ENCODE measurements at regions not wholly inside any gene's neighbourhood (a gene's known extent, or its start where the extent isn't known, plus 50 kb on each side); places are given as distances from the start of the nearest gene placed in this dataset.

- no peaks in the 10 kb centered on the region for H3K4me1 ChIP-seq (ENCODE audit: insufficient read depth, low read length, severe bottlenecking)
- no peak overlapping the region for H3K4me2 ChIP-seq (ENCODE audit: low read length)
- H3K9ac ChIP-seq (ENCODE audit: low read length), result no peak overlapping the region
- no peaks in the 10 kb centered on the region for H3K9me3 ChIP-seq (ENCODE audit: low read length)
- H3K27ac ChIP-seq (ENCODE audit: low read depth, low read length, poor library complexity, severe bottlenecking), result no peak overlapping the region
- H3K79me2 ChIP-seq (ENCODE audit: insufficient read depth, low read length), result no peaks in the 10 kb centered on the region
- H3K9me2 ChIP-seq (ENCODE audit: low read depth, low read length), result no peaks in the 10 kb centered on the region; the same call in 1 of the 2 replicates
- no peak overlapping the region for H3K4me3 ChIP-seq (ENCODE audit: low read depth, low read length, poor library complexity, severe bottlenecking)
- no peaks in the 10 kb centered on the region for H3K27me3 ChIP-seq (ENCODE audit: insufficient read depth, low read length)
- no peaks in the 10 kb centered on the region for H3F3A ChIP-seq (ENCODE audit: insufficient read depth, low read length)
- TF ChIP-seq EZH2 (IDR thresholded peaks at IDR 0.05; ENCODE audit: borderline replicate concordance, low read length), result no peak
- TF ChIP-seq CTCF (IDR thresholded peaks at IDR 0.05; ENCODE audit: low read length), result no peak
- no peak overlapping the region for H2AFZ ChIP-seq (ENCODE audit: low read length)
- H3K36me3 ChIP-seq (ENCODE audit: insufficient read depth, low read length), result no peaks in the 10 kb centered on the region
- no peaks in the 10 kb centered on the region for H4K20me1 ChIP-seq (ENCODE audit: insufficient read depth, low read length)
These were observed 972.8 kb downstream of the PLOD2 start for GRCh38 chr3:145188079-145188770.

- Histone ChIP-seq H3K9me3 (ENCODE audit: low read length) (no peaks in the 10 kb centered on the region), H3F3A (ENCODE audit: insufficient read depth, low read length) (no peaks in the 10 kb centered on the region), H3K4me3 (ENCODE audit: low read depth, low read length, poor library complexity, severe bottlenecking) (no peak overlapping the region), H3K36me3 (ENCODE audit: insufficient read depth, low read length) (no peaks in the 10 kb centered on the region), H3K79me2 (ENCODE audit: insufficient read depth, low read length) (no peaks in the 10 kb centered on the region), H2AFZ (ENCODE audit: low read length) (no peak overlapping the region), H3K4me1 (ENCODE audit: insufficient read depth, low read length, severe bottlenecking) (no peaks in the 10 kb centered on the region), H3K27ac (ENCODE audit: low read depth, low read length, poor library complexity, severe bottlenecking) (no peak overlapping the region), H3K27me3 (ENCODE audit: insufficient read depth, low read length) (no peaks in the 10 kb centered on the region), H4K20me1 (ENCODE audit: insufficient read depth, low read length) (no peaks in the 10 kb centered on the region), H3K4me2 (ENCODE audit: low read length) (no peak overlapping the region), H3K9ac (ENCODE audit: low read length) (no peak overlapping the region), H3K9me2 (ENCODE audit: low read depth, low read length) (no peaks in the 10 kb centered on the region)
- no peak for TF ChIP-seq EZH2 (IDR thresholded peaks at IDR 0.05; ENCODE audit: borderline replicate concordance, low read length)
- no peak for TF ChIP-seq CTCF (IDR thresholded peaks at IDR 0.05; ENCODE audit: low read length)
These were observed 970.8 kb downstream of the PLOD2 start for GRCh38 chr3:145190138-145190537.

GRCh38 chr3:145190761-145191160, 970.2 kb downstream of the PLOD2 start:
- Histone ChIP-seq H2AFZ (ENCODE audit: low read length) (no peak overlapping the region), H3K9me2 (ENCODE audit: low read depth, low read length) (no peaks in the 10 kb centered on the region), H3K4me3 (ENCODE audit: low read depth, low read length, poor library complexity, severe bottlenecking) (no peak overlapping the region), H3K4me2 (ENCODE audit: low read length) (no peak overlapping the region), H3K9ac (ENCODE audit: low read length) (no peak overlapping the region), H4K20me1 (ENCODE audit: insufficient read depth, low read length) (no peaks in the 10 kb centered on the region), H3K27ac (ENCODE audit: low read depth, low read length, poor library complexity, severe bottlenecking) (no peak overlapping the region), H3K27me3 (ENCODE audit: insufficient read depth, low read length) (no peaks in the 10 kb centered on the region), H3K9me3 (ENCODE audit: low read length) (no peaks in the 10 kb centered on the region), H3F3A (ENCODE audit: insufficient read depth, low read length) (no peaks in the 10 kb centered on the region), H3K36me3 (ENCODE audit: insufficient read depth, low read length) (no peaks in the 10 kb centered on the region), H3K79me2 (ENCODE audit: insufficient read depth, low read length) (no peaks in the 10 kb centered on the region), H3K4me1 (ENCODE audit: insufficient read depth, low read length, severe bottlenecking) (no peaks in the 10 kb centered on the region)
- TF ChIP-seq CTCF (IDR thresholded peaks at IDR 0.05; ENCODE audit: low read length) (no peak), EZH2 (IDR thresholded peaks at IDR 0.05; ENCODE audit: borderline replicate concordance, low read length) (no peak)
